HG02642 (cell line): ENCODE measurements at regions not wholly inside any gene's neighbourhood (a gene's known extent, or its start where the extent isn't known, plus 50 kb on each side); places are given as distances from the start of the nearest gene placed in this dataset.
"Not testable (repeated sequence)": the region's sequence is repeated elsewhere in the genome, so short reads cannot be mapped to it uniquely, and the experiment has no call there.

Experiments used
- ATAC-seq: cut with Tn5 transposase; IDR thresholded peaks from one replicate; pipeline ENCODE4 v1.9.1; 2021; ENCODE audit warnings: mild to moderate bottlenecking; ENCODE audit not compliant: unreplicated experiment, poor library complexity

GRCh38 chr7:23887660-23888059 is 177.6 kb downstream of the STK31 start:
- no peak for ATAC-seq

DNA sequence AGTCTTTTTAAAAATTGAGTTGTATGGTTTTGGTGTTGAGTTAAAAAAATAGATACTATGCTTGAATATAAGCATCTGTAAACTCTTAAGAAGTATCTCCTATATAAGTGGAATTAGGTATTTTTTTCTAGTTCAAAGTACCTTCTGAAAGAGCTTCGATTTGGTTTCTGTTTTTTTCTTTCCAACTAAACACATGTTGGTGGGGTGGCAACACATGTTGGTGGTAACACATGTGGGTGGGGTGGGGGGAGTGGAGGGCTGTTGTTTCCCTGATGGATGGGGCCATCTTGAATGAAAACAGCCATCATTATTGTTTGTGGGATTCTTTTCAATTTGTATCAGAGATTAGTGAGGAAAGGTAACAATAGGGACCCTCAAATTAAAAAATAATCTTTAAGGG is 178.9 kb downstream of the STK31 start:
- no peak for ATAC-seq

DNA sequence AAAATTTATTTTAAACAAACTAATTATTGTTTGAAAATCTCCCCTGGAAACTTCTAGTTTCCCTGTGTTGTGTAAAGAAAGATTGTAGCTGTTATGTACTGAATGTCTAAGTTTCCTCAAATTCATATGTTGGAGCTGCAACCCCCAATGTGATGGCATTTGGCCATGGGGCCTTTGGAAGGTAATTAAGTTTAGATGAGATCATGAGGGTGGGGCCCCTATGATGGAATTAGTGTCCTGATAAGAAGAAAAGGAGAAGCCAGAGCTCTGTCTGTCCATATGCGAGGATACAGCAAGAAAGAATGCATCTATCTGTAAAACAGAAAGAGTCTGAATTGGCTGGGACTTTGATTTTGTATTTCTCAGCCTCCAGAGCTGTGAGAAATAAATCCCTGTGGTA is 179.5 kb downstream of the STK31 start:
- ATAC-seq = no peak

- no peak for ATAC-seq
Measured at GRCh38 chr7:23892019-23892418, 182.0 kb downstream of the STK31 start.

DNA sequence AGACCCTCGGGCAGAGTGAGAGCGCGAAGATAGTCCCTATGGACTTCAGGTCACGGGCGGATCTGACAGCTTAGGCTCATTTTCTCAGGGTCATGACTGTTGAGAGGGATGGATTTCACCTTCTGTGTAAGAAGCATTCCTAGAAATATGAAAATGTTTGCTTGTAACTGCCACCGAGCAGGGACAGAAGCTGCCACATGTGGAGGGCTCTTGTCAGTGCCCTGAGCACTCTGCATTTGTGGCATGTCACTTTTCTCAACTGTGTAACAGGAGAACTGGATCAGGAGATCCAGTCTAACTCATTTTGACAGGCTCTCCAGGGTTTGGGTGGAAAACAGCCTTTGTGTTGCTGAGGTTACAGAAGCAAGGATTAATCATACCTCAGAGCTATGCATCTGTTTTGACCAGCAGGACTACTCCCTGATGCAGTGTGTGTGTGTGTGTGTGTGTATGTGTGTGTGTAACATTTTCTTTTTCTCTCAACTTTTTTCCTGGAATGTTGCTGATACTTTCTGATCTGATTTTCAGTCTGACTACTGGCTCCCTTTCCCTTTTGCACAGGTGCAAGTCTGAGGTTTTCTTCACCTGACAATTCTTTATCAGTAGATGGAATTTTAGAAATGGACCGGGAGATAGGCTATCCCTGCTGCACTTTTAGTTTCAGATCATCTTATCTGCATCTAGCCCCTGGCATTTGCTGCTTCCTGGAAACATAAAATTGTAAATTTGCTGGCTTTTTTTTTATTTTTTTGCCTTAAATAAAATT is 183.3 kb downstream of the STK31 start:
- no peak for ATAC-seq

DNA sequence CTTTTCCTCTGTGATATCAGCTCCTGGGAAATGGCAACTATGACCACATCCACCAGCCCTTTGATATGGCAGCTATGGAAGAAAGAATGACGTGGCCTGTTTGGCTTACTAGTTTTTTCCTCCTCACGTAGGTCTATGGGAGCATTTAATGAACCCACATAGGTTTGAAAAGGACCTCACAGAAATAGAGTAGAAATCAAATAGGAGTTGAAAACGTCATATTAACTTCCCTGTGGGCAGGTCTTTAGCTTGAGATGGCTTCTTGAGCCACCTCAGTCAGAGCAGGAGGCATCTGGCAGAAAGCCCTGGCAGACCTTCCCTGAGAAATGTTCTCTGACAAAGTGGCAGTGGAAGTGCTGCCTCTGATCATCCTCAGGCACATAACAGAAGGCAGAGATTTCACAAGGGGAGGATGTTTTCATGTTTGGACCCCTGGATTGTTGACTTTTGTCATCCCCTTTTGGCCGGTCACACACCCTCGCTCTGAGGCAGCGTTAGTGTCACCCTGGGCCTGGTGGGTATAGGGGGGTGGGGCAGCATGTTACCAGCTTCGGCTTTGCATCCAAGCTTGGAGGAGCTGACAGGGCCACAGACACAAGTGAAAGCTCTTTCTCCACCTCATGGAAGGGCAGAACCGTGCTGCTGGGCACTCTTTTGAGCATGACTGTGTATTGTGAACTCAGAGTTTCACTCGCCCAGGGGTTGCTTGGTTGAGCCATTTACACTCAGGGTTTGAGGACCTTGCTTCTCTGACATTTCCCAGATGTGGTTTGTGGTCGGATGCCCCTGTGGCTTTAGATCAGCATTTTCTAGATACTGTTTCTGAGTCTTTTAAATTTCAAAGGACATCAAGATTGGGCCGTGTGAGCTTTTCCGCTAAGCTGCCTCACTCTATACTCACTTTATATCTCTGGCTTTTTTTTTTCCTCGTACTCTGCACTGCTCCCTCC is 184.2 kb downstream of the STK31 start:
- no peak for ATAC-seq

- ATAC-seq = no peak
Measured at GRCh38 chr7:23894892-23895569, 185.0 kb downstream of the STK31 start.

DNA sequence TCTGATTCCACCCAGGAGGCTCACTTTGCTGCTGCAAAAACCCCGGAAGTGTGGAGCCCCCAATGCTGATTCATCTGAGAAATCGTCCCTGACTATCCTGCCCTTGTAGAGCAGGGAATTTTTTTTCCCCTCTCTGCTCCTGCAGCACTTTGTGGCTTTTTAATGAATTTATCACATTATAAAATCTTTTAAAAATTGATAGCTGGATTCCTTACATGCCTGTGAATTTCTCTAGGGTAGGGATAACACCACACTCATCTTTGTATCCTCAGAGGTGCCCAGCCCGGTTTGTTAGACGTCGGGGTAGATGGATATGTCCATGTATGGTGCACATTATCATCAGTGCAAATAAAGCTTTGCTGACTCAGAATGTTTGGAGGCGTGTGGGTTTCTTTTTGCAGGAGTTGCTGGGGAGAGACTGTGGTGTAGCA is 185.7 kb downstream of the STK31 start:
- ATAC-seq = no peak

DNA sequence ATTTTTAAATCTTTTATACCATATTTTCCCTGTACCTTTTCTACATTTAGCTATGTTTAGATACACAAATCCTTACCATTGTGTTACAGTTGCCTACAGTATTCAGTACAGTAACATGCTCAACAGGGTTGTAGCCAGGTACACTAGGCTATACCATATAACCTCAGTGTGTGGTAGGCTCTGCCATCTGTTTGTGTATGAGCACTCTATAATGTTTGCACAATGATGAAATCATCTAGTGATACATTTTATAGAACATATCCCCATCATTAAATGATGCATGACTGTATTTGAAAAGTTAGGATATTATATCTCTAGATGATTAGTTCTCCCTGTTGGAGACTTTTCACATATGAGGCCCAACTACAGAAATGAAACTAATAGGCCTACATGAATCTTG is 188.6 kb downstream of the STK31 start:
- no peak for ATAC-seq

DNA sequence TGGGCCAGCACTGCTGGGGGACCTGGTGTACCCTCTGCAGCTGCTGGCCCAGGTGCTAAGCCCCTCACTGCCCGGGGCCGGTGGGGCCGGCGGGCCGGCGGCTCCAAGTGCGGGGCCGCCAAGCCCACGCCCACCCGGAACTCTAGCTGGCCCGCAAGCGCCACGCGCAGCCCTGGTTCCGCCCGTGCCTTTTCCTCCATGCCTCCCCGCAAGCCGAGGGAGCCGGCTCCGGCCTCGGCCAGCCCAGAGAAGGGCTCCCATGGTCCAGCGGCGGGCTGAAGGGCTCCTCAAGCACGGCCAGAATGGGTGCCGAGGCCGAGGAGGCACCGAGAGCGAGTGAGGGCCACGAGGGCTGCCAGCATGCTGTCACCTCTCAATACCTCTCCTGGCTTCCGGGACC is 194.9 kb downstream of the STK31 start:
- not testable (repeated sequence) for ATAC-seq

DNA sequence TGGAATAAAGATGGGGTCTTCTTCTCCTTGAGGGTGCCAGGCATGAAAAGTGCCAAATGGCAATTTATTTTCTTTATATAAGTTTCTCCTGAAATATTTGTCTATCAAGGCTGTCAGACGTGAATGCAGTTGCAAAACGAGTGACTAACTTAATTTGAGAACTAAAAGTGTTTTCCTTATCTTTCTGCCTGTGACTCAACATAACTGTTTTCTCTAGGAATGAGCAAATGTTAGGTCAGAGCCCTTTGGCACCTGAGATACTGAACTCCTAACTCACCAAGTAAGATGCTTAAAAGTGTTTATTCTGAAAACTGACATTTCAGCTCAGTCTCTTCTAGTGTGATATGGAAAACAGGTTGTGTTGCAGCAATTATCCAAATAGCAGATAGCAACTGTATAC is 197.0 kb downstream of the STK31 start:
- no peak for ATAC-seq

- no peak for ATAC-seq
Measured at GRCh38 chr7:23909426-23909825, 199.4 kb downstream of the STK31 start.

- no peak for ATAC-seq
Measured at GRCh38 chr7:23912065-23912464, 202.0 kb downstream of the STK31 start.

- no peak for ATAC-seq
Measured at GRCh38 chr7:23913016-23913415, 203.0 kb downstream of the STK31 start.

DNA sequence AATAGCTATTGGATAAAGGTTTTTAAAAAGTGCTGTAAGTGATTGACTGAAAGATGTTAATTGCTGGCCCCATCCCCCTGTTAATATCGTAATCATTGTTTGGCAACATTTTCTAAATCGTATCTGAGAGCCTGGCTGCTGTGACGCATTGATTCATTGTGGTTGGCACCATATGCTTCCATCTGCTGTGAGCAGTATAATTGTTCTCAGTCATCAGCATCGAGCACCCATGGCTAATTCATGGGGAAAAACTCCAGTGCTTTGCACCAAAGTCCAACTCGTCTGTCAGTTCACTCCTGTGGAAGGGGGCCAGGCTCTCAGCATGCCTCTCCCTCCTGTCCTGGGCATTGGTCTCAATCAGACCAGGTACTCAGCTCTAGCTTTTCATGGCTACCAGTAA is 205.2 kb downstream of the STK31 start:
- no peak for ATAC-seq

GRCh38 chr7:23918286-23918685 is 208.3 kb downstream of the STK31 start:
- no peak for ATAC-seq

DNA sequence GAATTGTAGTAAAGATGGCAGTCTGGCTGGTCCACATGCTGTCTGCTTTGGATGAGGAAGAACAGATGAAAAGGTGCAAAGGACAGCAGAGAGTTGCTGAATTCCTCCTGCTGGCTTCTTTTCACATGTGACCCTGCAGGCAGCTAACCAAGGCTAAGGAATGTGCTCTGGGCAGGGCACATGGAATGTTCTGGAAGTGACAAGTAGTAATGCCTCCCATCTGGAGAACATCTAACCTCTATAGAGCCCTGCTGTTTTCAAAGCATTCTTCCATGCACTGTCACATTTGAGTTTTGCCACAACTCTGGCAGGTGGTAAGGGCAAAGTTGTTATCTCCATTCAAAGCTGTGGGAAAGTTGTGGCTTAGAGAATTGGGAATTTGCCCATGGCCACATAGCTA is 208.8 kb downstream of the STK31 start:
- no peak for ATAC-seq

GRCh38 chr7:23925088-23925487 is 215.1 kb downstream of the STK31 start:
- ATAC-seq = no peak

GRCh38 chr7:23927709-23928417 is 217.8 kb downstream of the STK31 start:
- ATAC-seq = no peak

- ATAC-seq = no peak
Measured at GRCh38 chr7:23928418-23928775, 218.4 kb downstream of the STK31 start.
